ENCODE measurements at regions not wholly inside any gene's neighbourhood (a gene's known extent, or its start where the extent isn't known, plus 50 kb on each side); places are given as distances from the start of the nearest gene placed in this dataset.

GRCh38 chr20:41833739-41834138, 215.6 kb upstream of the CHD6 start:
- Histone ChIP-seq H3K36me3 (ENCODE audit: control insufficient read depth in 4 of 4, insufficient read depth in 4 of 4, low read length in 4 of 4) (no peaks in the 10 kb centered on the region), H3K4me3 (no peak overlapping the region), H3K27me3 (ENCODE audit: control insufficient read depth in 3 of 3, insufficient read depth in 3 of 3, low read length in 2 of 3) (peaks cover 0 to 3% (median 0%) of the 10 kb centered on the region in 3 donors), H3K9me3 (ENCODE audit: control insufficient read depth in 4 of 4, insufficient read depth in 3 of 4, low read length in 3 of 4) (no peaks in the 10 kb centered on the region), H3K27ac (ENCODE audit: low read depth in 1 of 2, low read length in 1 of 2) (no peak overlapping the region), H3K9ac (ENCODE audit: insufficient read depth in 1 of 2, low read length in 2 of 2) (no peak overlapping the region), H3K4me1 (ENCODE audit: control insufficient read depth in 5 of 5, insufficient read depth in 5 of 5, low read length in 5 of 5) (no peaks in the 10 kb centered on the region)
- ATAC-seq (ENCODE audit: insufficient read depth, low FRiP score) (no peak), DNase-seq (no peak)
- TF ChIP-seq CTCF (IDR thresholded peaks at IDR 0.05; ENCODE audit: control extremely low read depth, extremely low read depth) = no peak
- 86 to 87% methylated on average over 1 of the region's 1 CpG for WGBS, 2 donors

GRCh38 chr20:41830702-41831101, 212.5 kb upstream of the CHD6 start:
- ATAC-seq (ENCODE audit: insufficient read depth, low FRiP score) (no peak), DNase-seq (no peak)
- WGBS, 2 donors = 16 to 26% methylated on average over 2 of the region's 2 CpGs
- no peaks in the 10 kb centered on the region for H3K9me3 ChIP-seq (ENCODE audit: control insufficient read depth in 4 of 4, insufficient read depth in 3 of 4, low read length in 3 of 4)
- no peak overlapping the region for H3K27ac ChIP-seq (ENCODE audit: low read depth in 1 of 2, low read length in 1 of 2)
- no peaks in the 10 kb centered on the region for H3K4me1 ChIP-seq (ENCODE audit: control insufficient read depth in 5 of 5, insufficient read depth in 5 of 5, low read length in 5 of 5)
- H3K4me3 ChIP-seq = no peak overlapping the region
- H3K9ac ChIP-seq (ENCODE audit: insufficient read depth in 1 of 2, low read length in 2 of 2) = no peak overlapping the region
- no peaks in the 10 kb centered on the region for H3K36me3 ChIP-seq (ENCODE audit: control insufficient read depth in 4 of 4, insufficient read depth in 4 of 4, low read length in 4 of 4)
- TF ChIP-seq CTCF (IDR thresholded peaks at IDR 0.05; ENCODE audit: control extremely low read depth, extremely low read depth) = no peak
- H3K27me3 ChIP-seq (ENCODE audit: control insufficient read depth in 3 of 3, insufficient read depth in 3 of 3, low read length in 2 of 3) = peaks cover 0 to 7% (median 4%) of the 10 kb centered on the region in 3 donors

- Histone ChIP-seq H3K9me3 (ENCODE audit: control insufficient read depth in 4 of 4, insufficient read depth in 3 of 4, low read length in 3 of 4) (peaks cover 0 to 8% (median 3%) of the 10 kb centered on the region in 4 donors), H3K4me1 (ENCODE audit: control insufficient read depth in 5 of 5, insufficient read depth in 5 of 5, low read length in 5 of 5) (no peaks in the 10 kb centered on the region), H3K9ac (ENCODE audit: insufficient read depth in 1 of 2, low read length in 2 of 2) (no peak overlapping the region), H3K4me3 (no peak overlapping the region), H3K27me3 (ENCODE audit: control insufficient read depth in 3 of 3, insufficient read depth in 3 of 3, low read length in 2 of 3) (no peaks in the 10 kb centered on the region), H3K27ac (ENCODE audit: low read depth in 1 of 2, low read length in 1 of 2) (no peak overlapping the region), H3K36me3 (ENCODE audit: control insufficient read depth in 4 of 4, insufficient read depth in 4 of 4, low read length in 4 of 4) (no peaks in the 10 kb centered on the region)
- TF ChIP-seq CTCF (IDR thresholded peaks at IDR 0.05; ENCODE audit: control extremely low read depth, extremely low read depth) = no peak
- DNase-seq (no peak), ATAC-seq (ENCODE audit: insufficient read depth, low FRiP score) (no peak)
- 78 to 81% methylated on average over 2 of the region's 2 CpGs for WGBS, 2 donors
Observed at GRCh38 chr20:41819436-41819835, 201.3 kb upstream of the CHD6 start.

- Histone ChIP-seq H3K36me3 (ENCODE audit: control insufficient read depth in 4 of 4, insufficient read depth in 4 of 4, low read length in 4 of 4) (no peaks in the 10 kb centered on the region), H3K27ac (ENCODE audit: low read depth in 1 of 2, low read length in 1 of 2) (no peak overlapping the region), H3K9ac (ENCODE audit: insufficient read depth in 1 of 2, low read length in 2 of 2) (no peak overlapping the region), H3K27me3 (ENCODE audit: control insufficient read depth in 3 of 3, insufficient read depth in 3 of 3, low read length in 2 of 3) (no peaks in the 10 kb centered on the region), H3K4me3 (no peak overlapping the region), H3K4me1 (ENCODE audit: control insufficient read depth in 5 of 5, insufficient read depth in 5 of 5, low read length in 5 of 5) (no peaks in the 10 kb centered on the region), H3K9me3 (ENCODE audit: control insufficient read depth in 4 of 4, insufficient read depth in 3 of 4, low read length in 3 of 4) (peaks cover 0 to 8% (median 3%) of the 10 kb centered on the region in 4 donors)
- DNase-seq = no peak
- TF ChIP-seq CTCF (IDR thresholded peaks at IDR 0.05; ENCODE audit: control extremely low read depth, extremely low read depth) = no peak
- ATAC-seq (ENCODE audit: insufficient read depth, low FRiP score) = no peak
- WGBS, 2 donors = 49 to 50% methylated on average over 5 of the region's 5 CpGs
Observed at GRCh38 chr20:41818991-41819390, 200.8 kb upstream of the CHD6 start.

Data from lung (tissue), 11 donors.